ENCODE measurements at regions not wholly inside any gene's neighbourhood (a gene's known extent, or its start where the extent isn't known, plus 50 kb on each side); places are given as distances from the start of the nearest gene placed in this dataset.

DNA sequence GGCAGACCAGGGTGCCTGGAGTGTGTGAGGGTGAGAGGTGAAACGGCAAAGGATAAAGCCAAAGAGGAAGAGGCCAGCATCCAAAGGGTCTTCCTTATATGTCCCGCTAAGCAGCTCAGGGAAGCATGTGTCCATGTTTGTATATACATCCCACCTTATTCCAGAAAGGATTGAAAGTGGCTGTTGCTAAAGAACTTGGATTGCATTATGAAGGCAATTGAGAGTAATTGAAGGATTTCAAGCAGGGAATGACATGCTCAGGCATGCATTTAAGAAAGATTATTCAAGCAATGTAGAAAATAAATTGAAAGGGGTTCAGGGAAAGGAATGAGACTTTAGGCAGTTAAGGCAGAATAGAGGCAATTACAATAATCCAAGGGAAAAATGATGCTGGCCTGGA is 237.6 kb upstream of the SOX9 start:
- TF ChIP-seq, protein P1, sequence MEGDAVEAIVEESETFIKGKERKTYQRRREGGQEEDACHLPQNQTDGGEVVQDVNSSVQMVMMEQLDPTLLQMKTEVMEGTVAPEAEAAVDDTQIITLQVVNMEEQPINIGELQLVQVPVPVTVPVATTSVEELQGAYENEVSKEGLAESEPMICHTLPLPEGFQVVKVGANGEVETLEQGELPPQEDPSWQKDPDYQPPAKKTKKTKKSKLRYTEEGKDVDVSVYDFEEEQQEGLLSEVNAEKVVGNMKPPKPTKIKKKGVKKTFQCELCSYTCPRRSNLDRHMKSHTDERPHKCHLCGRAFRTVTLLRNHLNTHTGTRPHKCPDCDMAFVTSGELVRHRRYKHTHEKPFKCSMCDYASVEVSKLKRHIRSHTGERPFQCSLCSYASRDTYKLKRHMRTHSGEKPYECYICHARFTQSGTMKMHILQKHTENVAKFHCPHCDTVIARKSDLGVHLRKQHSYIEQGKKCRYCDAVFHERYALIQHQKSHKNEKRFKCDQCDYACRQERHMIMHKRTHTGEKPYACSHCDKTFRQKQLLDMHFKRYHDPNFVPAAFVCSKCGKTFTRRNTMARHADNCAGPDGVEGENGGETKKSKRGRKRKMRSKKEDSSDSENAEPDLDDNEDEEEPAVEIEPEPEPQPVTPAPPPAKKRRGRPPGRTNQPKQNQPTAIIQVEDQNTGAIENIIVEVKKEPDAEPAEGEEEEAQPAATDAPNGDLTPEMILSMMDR (IDR thresholded peaks at IDR 0.05; ENCODE audit: insufficient read depth, low read length, poor library complexity, severe bottlenecking), result no peak
- no peak for TF ChIP-seq EZH2phosphoT487 (conservative IDR thresholded peaks at IDR 0.05; ENCODE audit: low read length)
